Activated CD4-positive, alpha-beta T cell treated with anti-CD3 and anti-CD28 coated beads, Interleukin-2, amount 10 ng/mL, durations not matched to agents 7 days and 5 days (primary cell): ENCODE measurements at regions not wholly inside any gene's neighbourhood (a gene's known extent, or its start where the extent isn't known, plus 50 kb on each side); places are given as distances from the start of the nearest gene placed in this dataset.
"Not testable (repeated sequence)": the region's sequence is repeated elsewhere in the genome, so short reads cannot be mapped to it uniquely, and the experiment has no call there.

Experiments
- CTCF ChIA-PET: fragments of 350-600 bp; sonication (Branson Sonifier 250); formaldehyde crosslinking; loops from one replicate; lab custom pipeline; 2021; ENCODE audit warnings: antibody characterized with exemption; lab: Charles Lee
- POLR2A ChIA-PET: fragments of 350-600 bp; sonication (Branson Sonifier 250); formaldehyde crosslinking; loops from one replicate; lab custom pipeline; 2021; ENCODE audit warnings: antibody characterized with exemption; lab: Charles Lee
- DNase-seq: peaks from one replicate; pipeline ENCODE4 v3.0.0-alpha.2; 2020
- H3K27ac Mint-ChIP-seq: one replicate; pipeline ENCODE4 v1.8.0; 2021; ENCODE audit warnings: mild to moderate bottlenecking, moderate library complexity, mixed read lengths
- H3K27me3 Mint-ChIP-seq: one replicate; pipeline ENCODE4 v1.8.0; 2021; ENCODE audit warnings: mixed read lengths
- H3K36me3 Mint-ChIP-seq: one replicate; pipeline ENCODE4 v1.8.0; 2021; ENCODE audit warnings: low read depth, mixed read lengths
- H3K4me1 Mint-ChIP-seq: one replicate; pipeline ENCODE4 v1.8.0; 2021; ENCODE audit warnings: mixed read lengths
- H3K4me3 Mint-ChIP-seq: one replicate; pipeline ENCODE4 v1.8.0; 2021; ENCODE audit warnings: mild to moderate bottlenecking, moderate library complexity, mixed read lengths
- H3K9me3 Mint-ChIP-seq: one replicate; pipeline ENCODE4 v1.8.0; 2021; ENCODE audit warnings: mixed read lengths

DNA sequence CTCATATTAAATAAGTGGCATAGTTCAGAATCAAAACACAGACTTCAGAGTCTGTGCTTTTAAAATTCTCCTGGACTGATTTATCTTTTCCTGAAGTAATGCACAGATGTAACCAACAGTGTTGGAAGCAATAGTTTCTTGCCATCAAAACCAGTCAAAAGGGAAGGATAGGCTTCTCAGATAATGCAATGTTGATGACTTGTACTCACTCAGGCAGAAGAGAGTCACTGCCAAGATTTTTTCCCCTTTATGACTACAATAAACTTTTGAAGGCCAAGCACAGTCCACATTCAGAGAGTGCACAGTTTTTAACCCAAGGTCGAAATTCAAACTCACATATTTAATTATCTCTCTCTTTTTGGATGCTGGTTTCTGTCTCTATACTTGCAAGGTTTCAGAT, 305.0 kb upstream of the SGO1 start:
- DNase-seq = no peak
- Mint-ChIP-seq H3K27ac (no peak overlapping the region), H3K36me3 (no peaks in the 10 kb centered on the region), H3K4me1 (no peaks in the 10 kb centered on the region), H3K4me3 (no peak overlapping the region), H3K9me3 (peaks cover 2% of the 10 kb centered on the region), H3K27me3 (no peaks in the 10 kb centered on the region)
- POLR2A ChIA-PET = no interaction called here
- CTCF ChIA-PET = no interaction called here

DNA sequence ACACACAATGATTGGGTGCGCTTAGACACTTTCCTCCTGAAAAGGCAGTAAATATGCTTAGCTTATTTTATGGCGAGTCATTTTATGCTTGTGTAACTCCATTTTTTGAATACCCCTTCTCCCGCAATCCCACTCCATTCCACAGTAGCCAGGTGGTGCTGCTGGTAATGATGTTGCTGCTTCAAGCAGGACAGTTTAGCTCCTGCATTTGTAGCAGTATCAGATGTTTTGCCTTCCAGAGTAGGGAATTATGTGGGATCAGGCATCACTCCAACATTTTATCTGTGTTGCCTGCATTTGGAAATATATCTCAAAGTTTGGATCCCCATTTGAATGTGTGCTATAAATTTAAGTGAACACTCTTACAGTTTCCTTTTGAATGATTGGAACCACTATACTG, 302.1 kb upstream of the SGO1 start:
- no peak for DNase-seq
- no peaks in the 10 kb centered on the region for H3K27me3 Mint-ChIP-seq
- H3K27ac Mint-ChIP-seq = no peak overlapping the region
- no peaks in the 10 kb centered on the region for H3K36me3 Mint-ChIP-seq
- ChIA-PET CTCF (no interaction called here), POLR2A (no interaction called here)
- no peak overlapping the region for H3K4me3 Mint-ChIP-seq
- H3K9me3 Mint-ChIP-seq = peaks cover 7% of the 10 kb centered on the region
- no peaks in the 10 kb centered on the region for H3K4me1 Mint-ChIP-seq

DNA sequence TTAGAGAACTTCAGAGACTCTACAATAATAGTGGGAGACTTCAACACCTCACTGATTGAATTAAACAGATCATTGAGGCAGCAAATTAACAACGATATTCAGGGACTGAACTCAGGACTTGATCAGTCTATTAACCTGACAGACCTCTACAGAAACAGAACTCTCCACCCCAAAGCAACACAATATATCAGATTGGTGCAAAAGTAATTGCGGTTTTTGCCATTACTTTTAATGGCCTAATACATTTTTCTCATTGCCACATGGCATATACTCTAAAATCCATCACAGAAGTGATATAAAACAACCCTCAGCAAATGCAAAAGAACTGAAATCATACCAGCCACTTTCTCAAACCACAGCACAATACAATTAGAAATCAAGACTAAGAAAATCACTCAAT, 298.1 kb upstream of the SGO1 start:
- Mint-ChIP-seq H3K36me3 (no peaks in the 10 kb centered on the region), H3K27me3 (no peaks in the 10 kb centered on the region), H3K4me1 (no peaks in the 10 kb centered on the region), H3K9me3 (peaks cover 17% of the 10 kb centered on the region), H3K4me3 (no peak overlapping the region), H3K27ac (no peak overlapping the region)
- ChIA-PET CTCF (no interaction called here), POLR2A (no interaction called here)
- DNase-seq = no peak

DNA sequence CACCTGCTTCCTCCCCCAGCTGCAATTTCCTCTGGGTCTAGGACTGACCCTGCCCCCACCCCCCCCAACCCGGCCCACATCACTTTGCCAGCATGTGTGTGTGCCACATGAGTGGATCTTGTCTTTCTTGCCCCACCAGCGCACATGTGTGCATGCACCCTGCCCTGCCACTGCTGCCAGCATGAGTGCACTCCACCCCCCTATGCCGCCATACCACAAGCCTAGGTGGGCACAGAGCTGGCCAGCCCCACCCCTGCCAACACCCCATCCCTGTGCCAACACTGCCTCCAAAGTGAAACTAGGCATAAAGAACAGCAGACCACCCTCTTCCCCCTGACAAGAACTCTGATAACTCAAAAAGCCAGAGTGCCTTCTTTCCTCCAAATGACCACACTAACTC, 296.3 kb upstream of the SGO1 start:
- peaks cover 17% of the 10 kb centered on the region for H3K9me3 Mint-ChIP-seq
- no peaks in the 10 kb centered on the region for H3K27me3 Mint-ChIP-seq
- no peak overlapping the region for H3K4me3 Mint-ChIP-seq
- no peak for DNase-seq
- CTCF ChIA-PET = no interaction called here
- H3K4me1 Mint-ChIP-seq = no peaks in the 10 kb centered on the region
- H3K27ac Mint-ChIP-seq = no peak overlapping the region
- H3K36me3 Mint-ChIP-seq = no peaks in the 10 kb centered on the region
- POLR2A ChIA-PET = no interaction called here

DNA sequence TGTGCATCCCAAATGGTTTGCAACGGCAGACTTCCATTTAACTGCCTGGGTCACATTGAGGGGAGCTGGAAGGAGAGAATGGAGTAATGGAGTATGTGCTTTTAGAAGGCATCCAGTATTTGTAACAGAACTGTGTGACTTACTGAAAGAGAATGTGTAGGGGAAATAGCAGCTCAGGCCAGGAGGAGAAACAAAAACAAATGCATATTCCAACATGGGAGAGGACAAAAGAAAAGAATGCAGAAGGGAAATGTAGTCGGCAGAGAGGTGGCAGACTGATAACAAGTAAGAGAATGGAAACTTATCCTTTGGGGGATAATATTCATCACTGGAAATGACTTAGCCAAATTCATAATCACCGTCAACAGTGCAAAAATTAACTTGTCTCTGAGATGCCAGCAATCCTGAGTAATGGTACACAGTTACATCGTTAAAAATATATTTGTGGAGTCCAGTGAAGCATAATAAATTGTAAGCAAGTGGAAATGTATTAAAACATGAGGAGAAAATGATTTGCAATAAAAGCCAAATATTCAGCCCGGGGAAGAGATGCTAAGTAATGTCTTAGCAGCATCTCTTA, 294.9 kb upstream of the SGO1 start:
- CTCF ChIA-PET = no interaction called here
- Mint-ChIP-seq H3K27ac (no peak overlapping the region), H3K27me3 (no peaks in the 10 kb centered on the region), H3K4me1 (no peaks in the 10 kb centered on the region), H3K4me3 (no peak overlapping the region), H3K36me3 (no peaks in the 10 kb centered on the region), H3K9me3 (peaks cover 17% of the 10 kb centered on the region)
- no peak for DNase-seq
- POLR2A ChIA-PET = no interaction called here

DNA sequence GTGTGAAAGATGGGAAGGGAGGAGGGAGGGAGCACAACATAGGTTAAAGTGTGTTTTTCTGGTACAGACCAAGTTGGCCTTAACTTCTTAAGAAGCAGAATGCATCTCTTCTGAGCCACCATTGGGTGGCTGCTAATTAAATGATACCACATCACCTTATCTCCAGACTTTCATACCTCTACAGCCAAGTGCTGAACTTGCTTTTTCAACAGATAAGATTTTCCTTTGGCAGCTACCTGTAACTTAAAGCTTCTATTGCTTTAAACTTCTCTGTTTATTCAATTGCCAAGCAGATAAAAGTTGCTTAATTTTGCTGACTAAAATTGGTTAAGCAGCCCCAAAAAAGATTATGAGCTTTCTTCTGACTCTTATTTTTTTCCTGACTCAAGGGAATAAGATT, 292.4 kb upstream of the SGO1 start:
- Mint-ChIP-seq H3K36me3 (no peaks in the 10 kb centered on the region), H3K27ac (no peak overlapping the region), H3K4me3 (no peak overlapping the region), H3K4me1 (no peaks in the 10 kb centered on the region), H3K27me3 (no peaks in the 10 kb centered on the region), H3K9me3 (peaks cover 12% of the 10 kb centered on the region)
- no peak for DNase-seq
- POLR2A ChIA-PET = no interaction called here
- CTCF ChIA-PET = no interaction called here

DNA sequence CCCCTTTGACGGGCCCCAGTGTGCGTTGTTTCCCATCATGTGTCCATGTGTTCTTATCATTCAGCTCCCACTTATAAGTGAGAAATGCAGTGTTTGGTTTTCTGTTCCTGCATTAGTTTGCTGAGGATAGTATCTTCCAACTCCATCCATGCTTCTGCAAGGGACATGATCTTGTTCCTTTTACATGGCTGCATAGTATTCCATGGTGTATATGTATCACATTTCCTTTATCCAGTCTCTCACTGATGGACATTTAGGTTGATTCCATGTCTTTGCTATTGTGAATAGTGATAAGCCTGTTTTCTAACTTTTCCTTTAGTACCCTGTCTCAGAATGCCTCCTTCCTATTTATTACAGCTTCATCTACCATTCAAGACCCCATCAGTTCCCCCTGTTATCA, 278.2 kb upstream of the SGO1 start:
- peaks cover 20% of the 10 kb centered on the region for H3K9me3 Mint-ChIP-seq
- H3K27ac Mint-ChIP-seq, H3K4me3 Mint-ChIP-seq, H3K4me1 Mint-ChIP-seq, H3K36me3 Mint-ChIP-seq, DNase-seq, CTCF ChIA-PET, H3K27me3 Mint-ChIP-seq, POLR2A ChIA-PET: not testable (repeated sequence)

DNA sequence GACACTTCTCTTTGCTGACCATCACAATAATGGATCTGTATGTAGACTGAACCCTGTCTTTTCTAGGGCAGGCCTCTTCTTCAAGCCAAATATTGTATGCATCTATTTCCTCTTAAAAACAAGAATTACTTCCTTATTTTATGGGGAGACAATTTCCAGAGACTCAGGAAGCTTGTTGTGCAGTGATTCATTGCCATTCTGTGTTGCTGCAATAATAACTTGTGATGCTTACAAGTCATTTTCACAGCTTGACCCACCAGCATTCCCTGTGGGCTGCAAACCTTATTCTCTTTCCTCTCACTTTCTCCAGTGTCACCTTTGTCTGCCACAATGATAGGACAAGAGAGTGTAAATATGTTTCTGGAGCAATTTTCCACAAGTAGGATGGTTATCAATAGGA, 276.7 kb upstream of the SGO1 start:
- H3K36me3 Mint-ChIP-seq = no peaks in the 10 kb centered on the region
- no peak overlapping the region for H3K27ac Mint-ChIP-seq
- CTCF ChIA-PET = no interaction called here
- peaks cover 17% of the 10 kb centered on the region for H3K9me3 Mint-ChIP-seq
- DNase-seq = no peak
- POLR2A ChIA-PET = no interaction called here
- H3K4me3 Mint-ChIP-seq = no peak overlapping the region
- no peaks in the 10 kb centered on the region for H3K4me1 Mint-ChIP-seq
- no peaks in the 10 kb centered on the region for H3K27me3 Mint-ChIP-seq

DNA sequence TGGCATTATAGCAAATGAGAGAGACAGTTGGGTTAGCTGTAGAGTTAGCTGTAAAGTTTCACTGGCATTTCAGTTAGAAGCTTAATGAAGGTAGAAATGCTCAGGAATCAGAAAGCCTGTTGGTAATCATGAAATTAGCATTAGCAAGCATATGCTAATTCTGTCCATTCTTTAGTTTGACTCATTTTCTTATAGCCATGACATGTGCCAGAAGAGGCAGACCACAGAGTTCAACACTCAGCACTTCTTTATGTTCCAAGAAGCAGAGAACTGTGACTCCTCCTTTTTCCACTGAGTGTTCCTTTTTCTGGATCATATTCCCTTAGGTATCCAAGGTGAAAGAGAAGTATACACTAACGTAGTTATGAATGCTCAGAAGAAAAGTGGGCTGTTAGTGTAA, 276.2 kb upstream of the SGO1 start:
- peaks cover 12% of the 10 kb centered on the region for H3K9me3 Mint-ChIP-seq
- CTCF ChIA-PET = no interaction called here
- H3K4me1 Mint-ChIP-seq = no peaks in the 10 kb centered on the region
- no peak for DNase-seq
- H3K4me3 Mint-ChIP-seq = no peak overlapping the region
- H3K27me3 Mint-ChIP-seq = no peaks in the 10 kb centered on the region
- H3K36me3 Mint-ChIP-seq = no peaks in the 10 kb centered on the region
- H3K27ac Mint-ChIP-seq = no peak overlapping the region
- POLR2A ChIA-PET = no interaction called here

DNA sequence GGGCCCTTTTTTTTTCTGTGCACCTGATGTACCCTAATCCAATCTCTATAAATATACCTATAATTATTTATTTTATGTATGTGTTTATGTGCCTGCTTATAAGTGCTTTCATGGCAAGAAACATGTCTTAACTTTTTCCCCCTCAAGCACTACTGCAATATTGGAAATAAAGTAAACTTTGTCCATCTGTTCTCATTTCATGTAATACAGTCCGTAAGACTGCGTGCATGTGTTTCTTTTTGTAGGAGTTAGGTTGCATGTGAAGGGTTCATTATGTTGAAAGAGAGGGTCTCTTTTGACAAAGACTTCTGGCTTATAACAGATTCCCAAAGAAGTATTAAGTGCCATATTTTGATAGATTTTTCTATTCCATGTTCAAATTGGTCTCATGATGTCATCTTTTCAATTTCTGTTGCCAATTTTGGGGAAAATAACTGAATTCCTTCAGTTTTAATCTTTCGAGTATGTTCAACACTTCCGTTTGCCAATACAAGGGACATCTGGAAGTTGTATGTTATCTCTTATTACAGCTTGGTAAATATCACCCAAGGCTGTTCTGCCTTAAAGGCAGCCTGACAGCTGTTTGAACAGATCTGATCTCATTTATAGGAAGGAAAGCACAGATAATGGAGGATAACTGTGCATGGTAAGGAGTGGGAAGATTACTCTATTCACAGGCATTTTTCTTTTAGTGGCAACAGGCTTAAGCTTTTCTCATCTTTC, 273.1 kb upstream of the SGO1 start:
- no peaks in the 10 kb centered on the region for H3K4me1 Mint-ChIP-seq
- no peak for DNase-seq
- ChIA-PET CTCF (no interaction called here), POLR2A (no interaction called here)
- H3K36me3 Mint-ChIP-seq = no peaks in the 10 kb centered on the region
- no peak overlapping the region for H3K27ac Mint-ChIP-seq
- H3K27me3 Mint-ChIP-seq = no peaks in the 10 kb centered on the region
- H3K9me3 Mint-ChIP-seq = peaks cover 6% of the 10 kb centered on the region
- no peak overlapping the region for H3K4me3 Mint-ChIP-seq

DNA sequence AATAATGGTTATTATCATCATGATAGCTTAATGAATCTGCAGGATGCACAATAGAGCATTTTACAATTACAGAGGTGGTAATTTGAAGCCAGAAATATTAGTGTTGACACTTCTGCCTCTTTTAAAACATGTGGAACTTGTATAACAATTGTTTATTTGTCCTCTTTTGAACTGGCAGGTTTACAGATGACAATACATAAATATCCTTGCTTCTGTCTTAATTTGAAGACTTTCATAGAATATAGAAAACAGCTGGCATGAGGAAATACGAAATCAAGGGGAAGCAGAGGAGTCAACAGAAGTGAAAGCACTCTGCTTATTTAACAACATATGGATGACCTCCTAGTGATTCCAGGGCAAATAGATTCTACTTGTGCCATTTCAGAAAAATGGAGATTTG, 270.5 kb upstream of the SGO1 start:
- no peaks in the 10 kb centered on the region for H3K36me3 Mint-ChIP-seq
- DNase-seq = no peak
- H3K4me3 Mint-ChIP-seq = no peak overlapping the region
- no peaks in the 10 kb centered on the region for H3K27me3 Mint-ChIP-seq
- H3K9me3 Mint-ChIP-seq = peaks cover 6% of the 10 kb centered on the region
- H3K4me1 Mint-ChIP-seq = no peaks in the 10 kb centered on the region
- ChIA-PET CTCF (no interaction called here), POLR2A (no interaction called here)
- no peak overlapping the region for H3K27ac Mint-ChIP-seq

DNA sequence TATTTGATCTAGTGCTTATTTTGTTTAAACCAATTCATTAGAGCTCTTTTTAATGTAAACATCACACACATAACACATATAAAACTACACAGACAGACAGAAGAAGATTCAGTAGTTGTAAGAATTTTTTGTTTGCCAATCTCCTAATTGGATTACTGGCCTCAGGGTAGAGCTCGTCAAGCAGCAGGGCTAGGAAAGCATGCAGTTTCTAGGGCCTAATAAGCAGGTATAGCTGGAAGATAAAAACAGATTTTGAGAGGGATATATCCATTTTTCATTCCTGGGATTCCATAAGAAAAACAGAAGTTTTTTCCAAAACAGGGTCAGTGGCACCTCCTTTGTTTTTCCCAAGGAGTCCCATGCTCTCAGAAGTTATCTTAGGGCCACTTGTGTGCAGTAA, 265.2 kb upstream of the SGO1 start:
- H3K36me3 Mint-ChIP-seq = no peaks in the 10 kb centered on the region
- peaks cover 7% of the 10 kb centered on the region for H3K9me3 Mint-ChIP-seq
- no peaks in the 10 kb centered on the region for H3K27me3 Mint-ChIP-seq
- ChIA-PET POLR2A (no interaction called here), CTCF (interaction anchor here (0.7 kb wide), 1 partner anchor 288 kb away, joined by 3 read pairs; no protein-coding TSS in a partner anchor)
- H3K4me3 Mint-ChIP-seq = no peak overlapping the region
- DNase-seq = no peak
- no peaks in the 10 kb centered on the region for H3K4me1 Mint-ChIP-seq
- H3K27ac Mint-ChIP-seq = no peak overlapping the region

DNA sequence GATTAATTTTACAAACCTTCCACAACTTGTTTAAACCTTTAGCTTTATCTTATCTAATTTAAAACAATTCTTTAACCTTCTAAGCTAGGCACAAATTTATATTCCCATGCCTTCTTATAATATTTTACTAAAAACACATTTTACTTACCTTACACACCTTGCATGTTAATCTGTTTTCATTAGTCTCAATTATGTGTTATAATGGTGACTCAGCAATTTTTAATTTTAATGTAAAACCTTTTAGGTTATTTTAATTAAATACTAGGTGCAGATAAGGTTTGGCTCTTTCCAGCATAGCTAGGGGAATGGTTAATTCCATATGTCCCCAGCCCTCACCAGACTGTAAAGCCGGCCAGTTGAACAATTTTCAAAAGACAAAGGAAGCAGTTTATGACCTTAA, 264.6 kb upstream of the SGO1 start:
- H3K27me3 Mint-ChIP-seq = no peaks in the 10 kb centered on the region

DNA sequence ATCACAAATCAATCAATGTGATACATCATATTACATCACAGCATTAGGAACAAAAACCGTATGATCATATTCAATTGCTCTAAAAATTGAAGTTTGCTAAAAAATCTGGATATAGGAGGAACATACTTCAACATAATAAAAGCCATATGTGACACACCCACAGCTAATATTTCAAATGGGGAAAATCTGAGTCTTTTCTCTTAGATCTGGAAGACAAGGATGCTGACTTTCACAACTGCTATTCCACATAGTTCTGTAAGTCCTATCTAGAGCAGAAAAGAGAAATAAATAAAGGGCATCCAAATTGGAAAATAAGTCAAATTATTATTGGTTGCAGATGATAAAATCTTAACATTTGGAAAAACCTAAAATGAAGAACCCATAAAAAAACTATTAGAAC, 256.8 kb upstream of the SGO1 start:
- CTCF ChIA-PET = no interaction called here
- Mint-ChIP-seq H3K4me1 (no peaks in the 10 kb centered on the region), H3K4me3 (no peak overlapping the region), H3K27me3 (no peaks in the 10 kb centered on the region), H3K9me3 (peaks cover 2% of the 10 kb centered on the region), H3K27ac (no peak overlapping the region), H3K36me3 (no peaks in the 10 kb centered on the region)
- POLR2A ChIA-PET = no interaction called here
- no peak for DNase-seq

More for the DNA sequence above, 264.6 kb upstream of the SGO1 start:
- no peak overlapping the region for H3K27ac Mint-ChIP-seq
- ChIA-PET POLR2A (no interaction called here), CTCF (no interaction called here)
- no peak for DNase-seq
- H3K9me3 Mint-ChIP-seq = peaks cover 7% of the 10 kb centered on the region
- no peaks in the 10 kb centered on the region for H3K36me3 Mint-ChIP-seq
- no peaks in the 10 kb centered on the region for H3K4me1 Mint-ChIP-seq
- no peak overlapping the region for H3K4me3 Mint-ChIP-seq
